Endodermal cell (in vitro differentiated cells): ENCODE measurements at regions not wholly inside any gene's neighbourhood (a gene's known extent, or its start where the extent isn't known, plus 50 kb on each side); places are given as distances from the start of the nearest gene placed in this dataset.

ENCODE experiments used
- DNase-seq: peaks from one replicate; pipeline ENCODE4 v3.0.0-alpha.2; 2017
- H3K27ac ChIP-seq: 2 replicates; pipeline ENCODE4 v1.5.1; 2013; ENCODE audit warnings: mild to moderate bottlenecking, low read depth, low read length, moderate library complexity
- H3K27me3 ChIP-seq: 2 replicates; pipeline ENCODE4 v1.6.1; 2013; ENCODE audit warnings: mild to moderate bottlenecking, low read length, moderate library complexity; ENCODE audit not compliant: insufficient read depth, control insufficient read depth, poor library complexity, severe bottlenecking
- H3K36me3 ChIP-seq: 2 replicates; pipeline ENCODE4 v1.7.0; 2013; ENCODE audit warnings: mild to moderate bottlenecking, low read length, moderate library complexity; ENCODE audit not compliant: control insufficient read depth, insufficient read depth
- H3K4me1 ChIP-seq: one replicate; pipeline ENCODE4 v1.7.0; 2013; ENCODE audit warnings: low read length; ENCODE audit not compliant: control insufficient read depth, insufficient read depth
- H3K4me3 ChIP-seq: 2 replicates; pipeline ENCODE4 v1.5.1; 2013; ENCODE audit warnings: mild to moderate bottlenecking, low read length, moderate library complexity
- H3K9ac ChIP-seq: 2 replicates; pipeline ENCODE4 v1.6.1; 2013; ENCODE audit warnings: mild to moderate bottlenecking, low read length, moderate library complexity; ENCODE audit not compliant: poor library complexity, severe bottlenecking; ENCODE audit errors: extremely low read depth
- H3K9me3 ChIP-seq: 2 replicates; pipeline ENCODE4 v1.6.1; 2013; ENCODE audit warnings: mild to moderate bottlenecking, low read length, moderate library complexity; ENCODE audit not compliant: control insufficient read depth
- H3K27ac Mint-ChIP-seq: 2 replicates; pipeline ENCODE4 v1.8.0; 2020; ENCODE audit warnings: mixed read lengths
- H3K27me3 Mint-ChIP-seq: 2 replicates; pipeline ENCODE4 v1.8.0; 2021; ENCODE audit warnings: mild to moderate bottlenecking, mixed read lengths; ENCODE audit not compliant: insufficient read depth
- H3K36me3 Mint-ChIP-seq: 2 replicates; pipeline ENCODE4 v1.8.0; 2020; ENCODE audit warnings: low read depth, mixed read lengths
- H3K4me1 Mint-ChIP-seq: 2 replicates; pipeline ENCODE4 v1.8.0; 2020; ENCODE audit warnings: mixed read lengths
- H3K4me3 Mint-ChIP-seq: 2 replicates; pipeline ENCODE4 v1.8.0; 2020; ENCODE audit warnings: mild to moderate bottlenecking, moderate library complexity, mixed read lengths
- H3K9me3 Mint-ChIP-seq: 2 replicates; pipeline ENCODE4 v1.8.0; 2020; ENCODE audit warnings: mild to moderate bottlenecking, mixed read lengths
- CTCF ChIP-seq: fragments of 200-600 bp; sonication (generic); conservative IDR thresholded peaks from 2 replicates; pipeline ENCODE4 v1.5.0; 2021; ENCODE audit warnings: antibody characterized with exemption, mild to moderate bottlenecking
- WGBS, 2 experiments: methylation state at CpG; one replicate each; pipeline versions ENCODE4 v1.1.5 to v1.1.7; 2013; ENCODE audit warnings: missing lambda C conversion rate in 2 of 2, mixed read lengths in 1 of 2; ENCODE audit not compliant: insufficient coverage in 1 of 2, insufficient read length in 1 of 2; 5-methylcytosine and 5-hydroxymethylcytosine counted together

GRCh38 chr7:91636728-91637127 lies 243.8 kb downstream of the MTERF1 start:
- Mint-ChIP-seq H3K9me3 (no peaks in the 10 kb centered on the region), H3K36me3 (no peaks in the 10 kb centered on the region), H3K27me3 (no peaks in the 10 kb centered on the region), H3K4me1 (peaks cover 17% of the 10 kb centered on the region), H3K27ac (no peak overlapping the region), H3K4me3 (no peak overlapping the region)
- no peak for DNase-seq
- H3K27me3 ChIP-seq = peaks cover 5% of the 10 kb centered on the region
- H3K36me3 ChIP-seq = no peaks in the 10 kb centered on the region
- no peak for TF ChIP-seq CTCF
- 100% methylated on average over 2 of the region's 2 CpGs; no CpG with 5 or more reads in 1 of the 2 experiments for WGBS, 2 experiments
- H3K9me3 ChIP-seq = no peaks in the 10 kb centered on the region
- peaks cover 3% of the 10 kb centered on the region for H3K4me1 ChIP-seq
- no peak overlapping the region for H3K27ac ChIP-seq
- no peak overlapping the region for H3K9ac ChIP-seq
- no peak overlapping the region for H3K4me3 ChIP-seq

- no peaks in the 10 kb centered on the region for H3K4me1 ChIP-seq
- peaks cover 12% of the 10 kb centered on the region for H3K27me3 Mint-ChIP-seq
- no peak overlapping the region for H3K27ac ChIP-seq
- H3K4me3 Mint-ChIP-seq = no peak overlapping the region
- H3K9me3 ChIP-seq = no peaks in the 10 kb centered on the region
- WGBS, 2 experiments = 92 to 100% methylated on average over 4 of the region's 4 CpGs
- no peak overlapping the region for H3K27ac Mint-ChIP-seq
- H3K4me3 ChIP-seq = no peak overlapping the region
- no peaks in the 10 kb centered on the region for H3K36me3 ChIP-seq
- H3K27me3 ChIP-seq = no peaks in the 10 kb centered on the region
- TF ChIP-seq CTCF = no peak
- H3K4me1 Mint-ChIP-seq = peaks cover 4% of the 10 kb centered on the region
- no peak for DNase-seq
- no peak overlapping the region for H3K9ac ChIP-seq
- H3K9me3 Mint-ChIP-seq = peaks cover under 1% of the 10 kb centered on the region
- H3K36me3 Mint-ChIP-seq = no peaks in the 10 kb centered on the region
These were observed 236.2 kb downstream of the MTERF1 start for GRCh38 chr7:91644256-91644655.

- H3K36me3 ChIP-seq = no peaks in the 10 kb centered on the region
- H3K4me3 ChIP-seq = no peak overlapping the region
- H3K27ac ChIP-seq = no peak overlapping the region
- Mint-ChIP-seq H3K36me3 (no peaks in the 10 kb centered on the region), H3K27me3 (peaks cover 12% of the 10 kb centered on the region), H3K4me1 (no peaks in the 10 kb centered on the region), H3K27ac (no peak overlapping the region), H3K4me3 (no peak overlapping the region), H3K9me3 (peaks cover 7% of the 10 kb centered on the region)
- no peak for DNase-seq
- no peaks in the 10 kb centered on the region for H3K9me3 ChIP-seq
- 63 to 100% methylated on average over 1 of the region's 1 CpG for WGBS, 2 experiments
- H3K4me1 ChIP-seq = no peaks in the 10 kb centered on the region
- no peak for TF ChIP-seq CTCF
- no peak overlapping the region for H3K9ac ChIP-seq
- H3K27me3 ChIP-seq = no peaks in the 10 kb centered on the region
These were observed 235.0 kb downstream of the MTERF1 start for GRCh38 chr7:91645542-91645941.
